Mucosa of descending colon (tissue), 3 donors: ENCODE measurements at regions not wholly inside any gene's neighbourhood (a gene's known extent, or its start where the extent isn't known, plus 50 kb on each side); places are given as distances from the start of the nearest gene placed in this dataset.

Experiments
- ATAC-seq: fragments of 200-7000 bp; cut with Tn5 transposase; one replicate; pipeline ENCODE4 v1.9.1; 2020; ENCODE audit warnings: mild to moderate bottlenecking, moderate library complexity
- DNase-seq, 3 donors: peaks; one replicate each; pipeline ENCODE4 v3.0.0-alpha.2; 2020
- H3K36me3 ChIP-seq: fragments of 200-600 bp; one replicate; pipeline ENCODE4 v1.8.0; 2021; ENCODE audit warnings: low read depth, mild to moderate bottlenecking
- H3K4me1 ChIP-seq: fragments of 200-600 bp; one replicate; pipeline ENCODE4 v1.8.0; 2021; ENCODE audit warnings: low read depth, mild to moderate bottlenecking
- H3K4me3 ChIP-seq: fragments of 200-600 bp; one replicate; pipeline ENCODE4 v1.8.0; 2021; ENCODE audit warnings: mild to moderate bottlenecking
- H3K9me3 ChIP-seq: fragments of 200-600 bp; one replicate; pipeline ENCODE4 v1.8.0; 2021; ENCODE audit warnings: mild to moderate bottlenecking
- intact Hi-C, 2 donors: fragments of 100-400 bp; cut with DNase I in 1 of 2; cut with micrococcal nuclease in 1 of 2; formaldehyde crosslinking; loops; one replicate each; pipeline versions ENCODE4 v1.11.0 to v1.11.1; 2022; cut with DNase I, micrococcal nuclease
- TF ChIP-seq, protein P1 (sequence below): fragments of 200-600 bp; IDR thresholded peaks from one replicate; pipeline ENCODE4 v1.8.0; 2022; ENCODE audit warnings: antibody characterized with exemption, mild to moderate bottlenecking
- donor health status: DM: no; HTN: no; CAD: no; lungs with moderate emphysema.
- donor health status: DM: no; HTN: no; CAD: no.
- donor health status: DM: no; HTN: yes; CAD: no.

DNA sequence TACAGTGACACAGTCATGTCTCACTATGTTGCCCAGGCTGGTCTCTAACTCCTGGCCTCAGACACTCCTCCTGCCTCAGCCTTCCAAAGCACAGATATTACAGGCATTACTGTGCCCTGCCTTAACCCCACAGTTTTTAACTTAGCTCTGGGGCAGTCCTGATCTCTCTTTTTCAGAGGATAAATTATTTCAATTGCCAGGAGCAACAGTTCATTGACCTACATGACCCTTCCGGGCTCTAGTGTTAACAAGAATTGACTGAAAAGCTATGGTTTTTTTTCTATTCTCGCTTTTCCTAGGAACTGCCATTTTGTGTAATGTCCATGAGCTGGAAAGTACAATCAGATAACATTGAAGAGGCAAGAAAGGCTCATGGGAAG lies 92.8 kb downstream of the HNRNPLL start:
- H3K9me3 ChIP-seq = no peaks in the 10 kb centered on the region
- no peak for DNase-seq
- H3K36me3 ChIP-seq = no peaks in the 10 kb centered on the region
- TF ChIP-seq, protein P1, sequence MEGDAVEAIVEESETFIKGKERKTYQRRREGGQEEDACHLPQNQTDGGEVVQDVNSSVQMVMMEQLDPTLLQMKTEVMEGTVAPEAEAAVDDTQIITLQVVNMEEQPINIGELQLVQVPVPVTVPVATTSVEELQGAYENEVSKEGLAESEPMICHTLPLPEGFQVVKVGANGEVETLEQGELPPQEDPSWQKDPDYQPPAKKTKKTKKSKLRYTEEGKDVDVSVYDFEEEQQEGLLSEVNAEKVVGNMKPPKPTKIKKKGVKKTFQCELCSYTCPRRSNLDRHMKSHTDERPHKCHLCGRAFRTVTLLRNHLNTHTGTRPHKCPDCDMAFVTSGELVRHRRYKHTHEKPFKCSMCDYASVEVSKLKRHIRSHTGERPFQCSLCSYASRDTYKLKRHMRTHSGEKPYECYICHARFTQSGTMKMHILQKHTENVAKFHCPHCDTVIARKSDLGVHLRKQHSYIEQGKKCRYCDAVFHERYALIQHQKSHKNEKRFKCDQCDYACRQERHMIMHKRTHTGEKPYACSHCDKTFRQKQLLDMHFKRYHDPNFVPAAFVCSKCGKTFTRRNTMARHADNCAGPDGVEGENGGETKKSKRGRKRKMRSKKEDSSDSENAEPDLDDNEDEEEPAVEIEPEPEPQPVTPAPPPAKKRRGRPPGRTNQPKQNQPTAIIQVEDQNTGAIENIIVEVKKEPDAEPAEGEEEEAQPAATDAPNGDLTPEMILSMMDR = no peak
- ATAC-seq = no peak
- H3K4me1 ChIP-seq = no peaks in the 10 kb centered on the region
- H3K4me3 ChIP-seq = no peak overlapping the region
- intact Hi-C loops = loop anchor here in 1 of 2 donors (5.0 kb wide), 1 partner anchor 193 kb away; no protein-coding TSS in a partner anchor

DNA sequence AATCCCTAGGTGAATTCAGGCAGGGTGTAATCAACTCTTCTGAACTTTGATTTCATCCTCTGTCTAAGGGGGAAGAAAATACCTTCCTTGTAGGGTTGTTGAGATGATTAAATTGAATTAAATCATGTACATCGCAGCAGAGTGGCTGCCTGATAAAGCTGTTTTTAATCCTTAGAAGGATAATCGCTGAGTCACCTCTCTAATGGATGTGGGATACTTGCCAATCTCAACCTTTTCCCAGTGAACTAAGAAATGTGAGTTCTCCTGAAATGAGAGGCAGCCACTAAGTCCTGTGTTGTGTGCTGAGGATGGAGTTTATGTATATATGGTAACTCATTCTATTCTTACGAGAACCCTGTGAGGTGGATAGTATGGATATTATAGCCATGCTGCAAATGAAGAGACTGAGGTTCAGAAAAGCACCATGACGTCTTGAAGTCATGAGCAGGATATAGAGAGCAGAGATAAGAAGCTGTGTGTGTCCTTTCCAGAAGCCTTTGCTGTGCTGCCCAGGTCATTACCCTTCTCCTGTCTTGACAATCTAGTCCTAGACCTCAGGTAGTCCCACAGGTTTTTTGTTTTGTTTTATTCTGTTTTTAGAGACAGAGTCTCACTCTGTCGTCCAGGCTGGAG lies 93.3 kb downstream of the HNRNPLL start:
- no peaks in the 10 kb centered on the region for H3K9me3 ChIP-seq
- TF ChIP-seq, protein P1 = no peak
- ATAC-seq (no peak), DNase-seq (no peak)
- H3K4me3 ChIP-seq = no peak overlapping the region
- no peaks in the 10 kb centered on the region for H3K36me3 ChIP-seq
- H3K4me1 ChIP-seq = no peaks in the 10 kb centered on the region
- intact Hi-C loops = loop anchor here in 1 of 2 donors (5.0 kb wide), 1 partner anchor 192 kb away; no protein-coding TSS in a partner anchor

DNA sequence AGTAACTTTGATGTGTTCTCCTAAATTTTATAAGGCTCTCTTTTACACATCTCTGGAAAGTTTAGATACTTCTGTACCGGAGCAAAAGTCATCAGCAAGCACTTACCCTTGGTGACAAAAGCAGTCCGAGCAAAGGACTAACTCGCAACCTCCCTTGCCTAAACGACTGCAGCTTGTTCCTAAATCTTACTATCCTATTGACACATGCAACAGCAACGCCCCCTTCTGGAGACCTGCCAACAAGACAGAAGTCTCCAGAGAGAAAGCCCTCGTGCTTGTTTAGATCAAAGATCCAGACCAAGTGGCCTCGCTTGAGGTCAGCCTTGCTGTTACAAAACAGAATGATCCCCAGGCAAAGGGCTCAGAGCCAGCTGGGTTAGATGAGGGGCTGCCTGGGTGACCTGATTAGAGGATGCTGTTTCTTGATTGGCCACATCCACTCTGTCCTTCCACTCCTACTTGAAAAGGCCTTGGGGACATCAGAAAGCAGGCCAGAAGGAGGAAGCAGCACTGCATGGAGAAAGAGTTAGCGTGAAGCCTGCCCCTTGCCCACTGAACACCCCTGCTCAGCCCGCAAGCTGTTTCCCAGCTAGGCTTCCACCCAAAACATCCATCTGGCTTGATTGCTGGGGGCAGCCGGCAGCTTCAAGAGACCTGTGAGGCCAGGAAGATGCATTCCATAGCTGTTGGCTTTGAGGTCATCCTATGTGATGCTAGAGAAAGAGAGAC lies 94.3 kb downstream of the HNRNPLL start:
- Histone ChIP-seq H3K9me3 (no peaks in the 10 kb centered on the region), H3K36me3 (no peaks in the 10 kb centered on the region), H3K4me1 (no peaks in the 10 kb centered on the region), H3K4me3 (no peak overlapping the region)
- intact Hi-C loops = loop anchor here in 1 of 2 donors (5.0 kb wide), 1 partner anchor 191 kb away; no protein-coding TSS in a partner anchor
- ATAC-seq (peak; percentile 92), DNase-seq (peak; percentile 65 to 96 (median 79))
- TF ChIP-seq, protein P1 = peak; percentile 18

DNA sequence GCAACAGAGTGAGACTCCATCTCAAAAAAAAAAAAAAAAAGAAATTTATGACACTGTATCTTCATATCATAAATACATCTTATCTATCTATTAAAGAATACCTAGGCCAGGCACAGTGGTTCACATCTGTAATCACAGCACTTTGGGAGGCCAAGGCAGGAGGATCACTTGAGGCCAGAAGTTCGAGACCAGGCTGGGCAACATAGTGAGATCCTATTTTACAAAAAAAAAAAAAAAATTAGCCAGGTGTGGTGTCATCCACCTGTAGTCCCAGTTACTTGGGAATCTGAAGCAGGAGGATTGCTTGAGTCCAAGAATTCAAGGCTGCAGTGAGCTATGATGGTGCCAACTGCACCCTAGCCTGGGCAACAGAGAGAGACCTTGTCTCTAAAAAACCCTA lies 95.0 kb downstream of the HNRNPLL start:
- DNase-seq = no peak
- Histone ChIP-seq H3K4me1 (no peaks in the 10 kb centered on the region), H3K9me3 (no peaks in the 10 kb centered on the region), H3K36me3 (no peaks in the 10 kb centered on the region), H3K4me3 (no peak overlapping the region)
- TF ChIP-seq, protein P1 = no peak
- no peak for ATAC-seq
- intact Hi-C loops = loop anchor here in 1 of 2 donors (5.0 kb wide), 1 partner anchor 190 kb away; no protein-coding TSS in a partner anchor

DNA sequence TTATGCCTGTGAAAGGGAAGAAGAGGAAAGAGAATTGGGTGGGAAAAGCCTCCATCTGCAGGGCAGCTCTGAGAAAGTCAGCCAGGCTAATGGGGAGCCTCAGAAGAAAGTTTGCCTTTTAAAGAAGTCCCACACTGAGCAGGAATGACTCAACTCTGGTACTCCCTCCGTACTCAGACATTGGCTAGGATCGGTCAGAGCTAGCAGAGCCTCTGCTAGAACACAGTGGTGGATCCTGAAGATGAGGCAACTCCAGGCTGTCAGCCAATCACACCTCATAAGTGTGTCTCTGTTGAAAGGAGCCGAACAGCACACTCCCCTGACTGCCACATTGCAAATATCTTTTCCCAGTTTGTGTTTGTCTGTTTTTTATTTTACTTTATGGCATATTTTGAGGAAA lies 96.9 kb downstream of the HNRNPLL start:
- intact Hi-C loops = loop anchor here in 1 of 2 donors (5.0 kb wide), 1 partner anchor 188 kb away; no protein-coding TSS in a partner anchor
- H3K4me3 ChIP-seq = no peak overlapping the region
- DNase-seq (no peak), ATAC-seq (peak; percentile 48)
- H3K36me3 ChIP-seq = no peaks in the 10 kb centered on the region
- TF ChIP-seq, protein P1 = no peak
- no peaks in the 10 kb centered on the region for H3K4me1 ChIP-seq
- H3K9me3 ChIP-seq = peaks cover 6% of the 10 kb centered on the region
